Fibroblast of villous mesenchyme (primary cell): ENCODE measurements at regions not wholly inside any gene's neighbourhood (a gene's known extent, or its start where the extent isn't known, plus 50 kb on each side); places are given as distances from the start of the nearest gene placed in this dataset.

Source experiments
- DNase-seq: peaks from one replicate; pipeline ENCODE4 v3.0.0-alpha.2; 2010; ENCODE audit warnings: low read depth
- H3K4me3 ChIP-seq: 2 replicates; pipeline ENCODE4 v1.5.1; 2011; ENCODE audit warnings: low read depth, mild to moderate bottlenecking, low read length
- TF ChIP-seq, protein P1 (sequence below): IDR thresholded peaks from 2 replicates; pipeline ENCODE4 v1.5.1; 2012; ENCODE audit warnings: low read depth, mild to moderate bottlenecking, low read length; ENCODE audit not compliant: insufficient read depth

DNA sequence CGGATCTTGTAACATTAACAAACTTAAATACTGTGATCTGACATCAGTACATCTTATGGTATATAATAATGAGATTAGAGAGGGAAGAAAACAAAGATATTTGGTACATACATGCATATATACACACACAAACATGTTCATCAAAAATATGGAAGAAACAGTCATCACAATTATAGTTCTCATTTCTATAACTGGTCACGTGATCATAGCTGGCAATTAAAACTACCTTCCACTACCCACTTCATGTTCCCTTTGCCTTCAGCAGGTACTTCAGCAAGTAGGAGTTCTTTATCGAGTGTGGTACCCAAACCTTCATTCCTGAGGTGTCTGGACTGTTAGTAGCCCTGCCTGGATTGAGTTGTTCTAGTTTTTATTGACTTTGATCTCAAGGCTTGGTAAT is 70.9 kb upstream of the ALDH1A3 start:
- no peak overlapping the region for H3K4me3 ChIP-seq
- TF ChIP-seq, protein P1, sequence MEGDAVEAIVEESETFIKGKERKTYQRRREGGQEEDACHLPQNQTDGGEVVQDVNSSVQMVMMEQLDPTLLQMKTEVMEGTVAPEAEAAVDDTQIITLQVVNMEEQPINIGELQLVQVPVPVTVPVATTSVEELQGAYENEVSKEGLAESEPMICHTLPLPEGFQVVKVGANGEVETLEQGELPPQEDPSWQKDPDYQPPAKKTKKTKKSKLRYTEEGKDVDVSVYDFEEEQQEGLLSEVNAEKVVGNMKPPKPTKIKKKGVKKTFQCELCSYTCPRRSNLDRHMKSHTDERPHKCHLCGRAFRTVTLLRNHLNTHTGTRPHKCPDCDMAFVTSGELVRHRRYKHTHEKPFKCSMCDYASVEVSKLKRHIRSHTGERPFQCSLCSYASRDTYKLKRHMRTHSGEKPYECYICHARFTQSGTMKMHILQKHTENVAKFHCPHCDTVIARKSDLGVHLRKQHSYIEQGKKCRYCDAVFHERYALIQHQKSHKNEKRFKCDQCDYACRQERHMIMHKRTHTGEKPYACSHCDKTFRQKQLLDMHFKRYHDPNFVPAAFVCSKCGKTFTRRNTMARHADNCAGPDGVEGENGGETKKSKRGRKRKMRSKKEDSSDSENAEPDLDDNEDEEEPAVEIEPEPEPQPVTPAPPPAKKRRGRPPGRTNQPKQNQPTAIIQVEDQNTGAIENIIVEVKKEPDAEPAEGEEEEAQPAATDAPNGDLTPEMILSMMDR, result no peak
- no peak for DNase-seq

DNA sequence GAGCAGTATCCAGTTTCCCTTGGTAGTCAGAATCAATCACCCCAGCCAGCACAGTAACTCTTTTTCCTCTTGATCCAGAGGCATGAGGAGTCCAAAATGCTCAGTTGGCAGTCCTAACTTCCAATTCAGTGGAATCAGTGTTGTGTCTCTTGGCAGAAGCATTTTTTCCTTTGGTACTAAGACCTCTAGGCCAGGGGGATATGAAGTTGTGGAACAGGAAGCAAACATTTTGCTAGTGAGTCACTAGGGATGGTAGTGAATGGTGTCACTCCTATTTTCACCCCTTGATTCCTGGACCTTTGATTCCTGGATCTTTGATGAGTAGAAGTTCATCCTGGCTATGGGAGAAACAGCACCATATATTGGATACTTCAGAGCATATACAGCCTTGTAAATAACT is 70.5 kb upstream of the ALDH1A3 start:
- no peak for DNase-seq
- TF ChIP-seq, protein P1, result no peak
- H3K4me3 ChIP-seq, result no peak overlapping the region

DNA sequence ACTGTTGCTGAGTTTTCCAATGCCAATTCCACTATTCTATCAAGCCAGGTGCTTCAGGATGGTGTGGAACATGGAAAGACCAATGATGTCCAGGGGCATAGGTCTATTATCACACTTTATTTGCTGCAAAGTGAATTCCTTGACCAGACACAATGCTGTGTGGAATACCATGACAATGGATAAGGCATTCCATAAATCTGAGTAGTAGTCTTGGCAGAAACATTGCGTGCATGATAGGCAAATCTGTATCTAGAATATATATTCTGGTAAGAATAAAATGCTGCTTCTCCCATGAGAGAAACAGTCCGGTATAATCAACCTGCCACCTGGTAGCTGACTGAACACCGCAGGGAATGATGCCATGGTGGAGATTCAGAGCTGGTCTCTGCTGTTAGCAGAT is 70.0 kb upstream of the ALDH1A3 start:
- no peak overlapping the region for H3K4me3 ChIP-seq
- TF ChIP-seq, protein P1, result no peak
- DNase-seq, result no peak

GRCh38 chr15:100810229-100810628 is 69.4 kb upstream of the ALDH1A3 start:
- H3K4me3 ChIP-seq, result no peak overlapping the region
- TF ChIP-seq, protein P1, result no peak
- no peak for DNase-seq

DNA sequence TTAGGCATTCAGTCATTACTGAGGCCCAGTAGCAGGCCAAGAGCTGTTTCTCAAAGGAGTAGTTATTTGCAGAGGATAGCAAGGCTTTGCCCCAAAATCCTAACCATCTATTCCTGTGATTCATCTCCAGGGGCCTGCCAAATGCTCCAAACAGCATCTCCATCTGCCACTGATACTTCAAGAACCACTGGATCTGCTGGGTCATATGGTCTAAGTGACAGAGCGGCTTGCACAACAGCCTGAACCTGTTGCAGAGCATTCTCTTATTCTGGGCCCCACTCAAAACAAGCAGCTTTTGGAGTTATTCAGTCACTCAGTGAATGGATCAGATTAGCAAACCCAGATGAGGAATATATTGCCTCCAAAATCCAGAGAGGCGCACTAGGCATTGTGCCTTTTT is 68.8 kb upstream of the ALDH1A3 start:
- no peak for DNase-seq
- TF ChIP-seq, protein P1, result no peak
- H3K4me3 ChIP-seq, result no peak overlapping the region

- no peak for DNase-seq
- TF ChIP-seq, protein P1, result no peak
- no peak overlapping the region for H3K4me3 ChIP-seq
Observed at GRCh38 chr15:100812802-100813201, 66.8 kb upstream of the ALDH1A3 start.

GRCh38 chr15:100818927-100819326 is 60.7 kb upstream of the ALDH1A3 start:
- no peak overlapping the region for H3K4me3 ChIP-seq
- DNase-seq, result peak; percentile 88
- TF ChIP-seq, protein P1, result no peak
